ENCODE measurements at regions not wholly inside any gene's neighbourhood (a gene's known extent, or its start where the extent isn't known, plus 50 kb on each side); places are given as distances from the start of the nearest gene placed in this dataset.

DNA sequence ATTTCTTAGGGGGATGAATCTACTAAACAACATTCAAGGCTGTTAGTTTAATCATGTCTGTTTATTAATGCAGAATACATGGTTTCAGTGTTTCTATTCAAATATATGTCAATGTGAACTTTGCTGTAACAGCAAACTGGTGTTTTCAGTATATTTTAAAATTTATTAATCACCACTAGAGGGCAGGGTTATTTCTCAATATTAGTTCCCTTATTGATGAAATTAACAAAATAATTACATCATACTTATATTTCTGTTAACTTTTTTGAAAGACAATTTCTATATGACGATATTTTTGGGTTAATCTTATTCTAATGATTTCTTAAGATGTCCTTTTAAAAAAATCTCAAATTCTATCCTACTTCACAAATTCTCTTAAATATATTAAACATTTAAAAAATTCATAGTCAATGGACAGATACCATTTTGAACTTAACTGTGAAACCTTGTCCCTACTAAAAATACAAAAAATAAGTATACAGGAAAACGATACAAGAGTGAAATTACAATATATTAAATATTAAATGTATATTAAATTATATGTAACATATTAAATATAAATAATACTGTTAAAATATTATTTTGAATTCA lies 1034.1 kb upstream of the PRMT6 start:
- Histone ChIP-seq H3K4me3 (ENCODE audit: low read depth, low read length, poor library complexity, severe bottlenecking) (no peak overlapping the region), H3K4me1 (ENCODE audit: insufficient read depth, low read length, poor library complexity, severe bottlenecking) (peaks cover 7% of the 10 kb centered on the region), H3K27me3 (replicated peaks; ENCODE audit: insufficient read depth, low read depth, low read length, poor library complexity) (no peaks in the 10 kb centered on the region), H3K27ac (ENCODE audit: low read depth, low read length, poor library complexity, severe bottlenecking) (peak overlapping the region; percentile 15), H3K36me3 (ENCODE audit: insufficient read depth, low read length, poor library complexity, severe bottlenecking) (no peaks in the 10 kb centered on the region), H3K9me3 (ENCODE audit: low read depth, low read length, poor library complexity, severe bottlenecking) (no peaks in the 10 kb centered on the region)
- intact Hi-C loops (cut with micrococcal nuclease; ENCODE audit: unreplicated experiment), result loop anchor here (5.0 to 10.0 kb wide), 2 partner anchors 245 to 1122 kb away; partner anchors contain the start of gene NTNG1
- DNase-seq (ENCODE audit: low spot score), result peak; percentile 54
- TF ChIP-seq, protein P1, sequence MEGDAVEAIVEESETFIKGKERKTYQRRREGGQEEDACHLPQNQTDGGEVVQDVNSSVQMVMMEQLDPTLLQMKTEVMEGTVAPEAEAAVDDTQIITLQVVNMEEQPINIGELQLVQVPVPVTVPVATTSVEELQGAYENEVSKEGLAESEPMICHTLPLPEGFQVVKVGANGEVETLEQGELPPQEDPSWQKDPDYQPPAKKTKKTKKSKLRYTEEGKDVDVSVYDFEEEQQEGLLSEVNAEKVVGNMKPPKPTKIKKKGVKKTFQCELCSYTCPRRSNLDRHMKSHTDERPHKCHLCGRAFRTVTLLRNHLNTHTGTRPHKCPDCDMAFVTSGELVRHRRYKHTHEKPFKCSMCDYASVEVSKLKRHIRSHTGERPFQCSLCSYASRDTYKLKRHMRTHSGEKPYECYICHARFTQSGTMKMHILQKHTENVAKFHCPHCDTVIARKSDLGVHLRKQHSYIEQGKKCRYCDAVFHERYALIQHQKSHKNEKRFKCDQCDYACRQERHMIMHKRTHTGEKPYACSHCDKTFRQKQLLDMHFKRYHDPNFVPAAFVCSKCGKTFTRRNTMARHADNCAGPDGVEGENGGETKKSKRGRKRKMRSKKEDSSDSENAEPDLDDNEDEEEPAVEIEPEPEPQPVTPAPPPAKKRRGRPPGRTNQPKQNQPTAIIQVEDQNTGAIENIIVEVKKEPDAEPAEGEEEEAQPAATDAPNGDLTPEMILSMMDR (conservative IDR thresholded peaks at IDR 0.05; ENCODE audit: low read depth, low read length), result peak; percentile 71
- no peak for TF ChIP-seq EZH2 (IDR thresholded peaks at IDR 0.05; ENCODE audit: borderline replicate concordance, low read depth, low read length, poor library complexity, severe bottlenecking)
- ChIA-PET POLR2A (ENCODE audit: low non-redundant PET) (no interaction called here), CTCF (no interaction called here)
- BruUV-seq (replicated peaks), result no TSS peak

DNA sequence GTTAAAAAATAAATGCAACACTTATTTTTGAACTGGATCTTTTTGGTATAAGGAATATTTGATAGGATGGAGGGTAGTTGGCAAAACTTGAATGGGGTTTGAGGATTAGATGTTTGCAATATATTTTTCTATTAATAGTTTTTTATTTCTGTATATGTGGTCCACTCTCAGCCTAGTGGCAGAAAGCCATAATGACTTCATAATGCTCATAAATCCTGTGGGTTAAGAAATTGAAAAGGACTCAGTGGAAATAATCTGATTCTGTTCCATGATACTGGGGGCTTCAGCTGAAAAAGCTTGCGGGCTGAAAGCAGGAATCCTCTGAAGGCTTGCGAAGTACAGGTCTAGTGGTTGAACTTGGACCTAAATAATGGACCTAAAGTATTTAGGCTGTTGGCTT lies 1028.6 kb upstream of the PRMT6 start:
- Histone ChIP-seq H3K4me1 (ENCODE audit: insufficient read depth, low read length, poor library complexity, severe bottlenecking) (no peaks in the 10 kb centered on the region), H3K27me3 (replicated peaks; ENCODE audit: insufficient read depth, low read depth, low read length, poor library complexity) (no peaks in the 10 kb centered on the region), H3K27ac (ENCODE audit: low read depth, low read length, poor library complexity, severe bottlenecking) (no peak overlapping the region), H3K4me3 (ENCODE audit: low read depth, low read length, poor library complexity, severe bottlenecking) (no peak overlapping the region), H3K36me3 (ENCODE audit: insufficient read depth, low read length, poor library complexity, severe bottlenecking) (no peaks in the 10 kb centered on the region), H3K9me3 (ENCODE audit: low read depth, low read length, poor library complexity, severe bottlenecking) (no peaks in the 10 kb centered on the region)
- BruUV-seq (replicated peaks), result no TSS peak
- no peak for DNase-seq (ENCODE audit: low spot score)
- ChIA-PET CTCF (no interaction called here), POLR2A (ENCODE audit: low non-redundant PET) (no interaction called here)
- TF ChIP-seq, protein P1 (conservative IDR thresholded peaks at IDR 0.05; ENCODE audit: low read depth, low read length), result no peak
- no peak for TF ChIP-seq EZH2 (IDR thresholded peaks at IDR 0.05; ENCODE audit: borderline replicate concordance, low read depth, low read length, poor library complexity, severe bottlenecking)
- intact Hi-C loops (cut with micrococcal nuclease; ENCODE audit: unreplicated experiment), result loop anchor here (10.0 kb wide), 1 partner anchor 1117 kb away; the partner anchor contains the start of gene NTNG1

DNA sequence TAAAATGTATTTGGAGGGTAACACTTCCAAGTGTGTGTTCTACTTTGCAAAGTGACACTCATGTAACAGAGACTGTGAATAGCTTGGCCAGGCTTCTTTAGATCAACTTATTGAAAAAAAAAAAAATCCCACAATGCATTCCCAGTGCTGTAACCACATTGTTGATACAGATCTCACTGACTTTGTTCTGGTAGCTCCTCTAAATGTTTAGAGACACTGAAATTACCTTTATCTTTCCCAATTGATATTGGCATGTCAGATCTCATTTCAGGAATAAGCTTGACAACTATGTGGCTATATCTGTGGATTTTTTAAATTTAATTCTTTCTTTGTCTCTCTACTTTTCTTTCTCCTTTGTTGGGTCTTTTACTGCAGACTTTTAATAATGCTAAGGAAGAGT lies 1018.9 kb upstream of the PRMT6 start:
- H3K27ac ChIP-seq (ENCODE audit: low read depth, low read length, poor library complexity, severe bottlenecking), result no peak overlapping the region
- no peaks in the 10 kb centered on the region for H3K4me1 ChIP-seq (ENCODE audit: insufficient read depth, low read length, poor library complexity, severe bottlenecking)
- H3K36me3 ChIP-seq (ENCODE audit: insufficient read depth, low read length, poor library complexity, severe bottlenecking), result no peaks in the 10 kb centered on the region
- peaks cover 10% of the 10 kb centered on the region for H3K9me3 ChIP-seq (ENCODE audit: low read depth, low read length, poor library complexity, severe bottlenecking)
- H3K27me3 ChIP-seq (replicated peaks; ENCODE audit: insufficient read depth, low read depth, low read length, poor library complexity), result no peaks in the 10 kb centered on the region
- CTCF ChIA-PET, result interaction anchor here (0.6 kb wide), 1 partner anchor 426 kb away, joined by 3 read pairs; no protein-coding TSS in a partner anchor
- BruUV-seq (replicated peaks), result no TSS peak
- no peak overlapping the region for H3K4me3 ChIP-seq (ENCODE audit: low read depth, low read length, poor library complexity, severe bottlenecking)
- no peak for DNase-seq (ENCODE audit: low spot score)
- intact Hi-C loops (cut with micrococcal nuclease; ENCODE audit: unreplicated experiment), result no loop called here
- POLR2A ChIA-PET (ENCODE audit: low non-redundant PET), result no interaction called here
- TF ChIP-seq EZH2 (IDR thresholded peaks at IDR 0.05; ENCODE audit: borderline replicate concordance, low read depth, low read length, poor library complexity, severe bottlenecking), result no peak
- TF ChIP-seq, protein P1 (conservative IDR thresholded peaks at IDR 0.05; ENCODE audit: low read depth, low read length), result no peak

Measured in A673 (cell line).